ENCODE measurements at regions not wholly inside any gene's neighbourhood (a gene's known extent, or its start where the extent isn't known, plus 50 kb on each side); places are given as distances from the start of the nearest gene placed in this dataset.
"Not testable (repeated sequence)": the region's sequence is repeated elsewhere in the genome, so short reads cannot be mapped to it uniquely, and the experiment has no call there.

- DNase-seq, result not testable (repeated sequence)
Measured at GRCh38 chr1:243074224-243074623, 180.9 kb downstream of the CEP170 start.

DNA sequence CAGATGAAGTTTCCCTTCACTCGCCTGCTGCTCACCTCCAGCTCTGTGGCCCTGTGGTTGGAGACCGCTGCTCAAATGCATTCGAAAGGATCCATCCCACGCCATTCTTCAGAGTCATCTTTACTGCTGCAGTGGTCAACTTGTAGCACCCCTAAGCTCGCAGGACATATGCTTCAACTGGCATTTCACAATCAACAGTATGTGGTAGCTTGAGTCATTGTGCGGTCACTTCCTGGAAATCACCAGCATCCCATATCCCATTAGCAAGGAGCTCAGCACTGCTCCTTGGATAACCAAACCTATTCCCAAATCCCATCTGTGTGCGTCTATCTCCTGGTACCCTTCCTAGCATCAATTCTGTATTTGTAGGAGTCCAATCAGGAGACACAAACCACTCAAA lies 188.0 kb downstream of the CEP170 start:
- DNase-seq, result not testable (repeated sequence)

DNA sequence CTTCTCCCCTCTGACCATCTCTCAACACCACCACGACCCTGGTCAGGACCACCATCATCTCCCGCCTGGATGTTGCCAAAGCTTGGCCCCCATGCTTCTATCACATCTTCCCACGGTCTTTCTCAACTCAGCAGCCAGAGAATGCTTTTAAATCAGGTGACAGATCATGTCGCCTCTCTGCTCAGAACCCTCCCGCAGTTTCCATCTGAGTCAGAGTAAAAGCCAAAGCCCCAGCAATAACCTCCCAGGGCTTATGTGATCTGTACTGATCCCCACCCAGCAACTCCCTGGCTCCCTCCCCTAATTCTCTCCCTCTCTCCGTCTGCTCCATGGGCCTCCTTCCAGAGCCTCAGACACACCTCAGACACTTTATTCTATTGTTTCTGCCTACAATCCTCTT lies 193.1 kb downstream of the CEP170 start:
- DNase-seq, result not testable (repeated sequence)

GRCh38 chr1:243055510-243055909 lies 199.6 kb downstream of the CEP170 start:
- not testable (repeated sequence) for DNase-seq

GRCh38 chr1:243055091-243055490 lies 200.0 kb downstream of the CEP170 start:
- DNase-seq, result not testable (repeated sequence)

- not testable (repeated sequence) for DNase-seq
Measured at GRCh38 chr1:243054681-243055080, 200.4 kb downstream of the CEP170 start.

GRCh38 chr1:243053048-243053447 lies 202.0 kb downstream of the CEP170 start:
- DNase-seq, result not testable (repeated sequence)

DNA sequence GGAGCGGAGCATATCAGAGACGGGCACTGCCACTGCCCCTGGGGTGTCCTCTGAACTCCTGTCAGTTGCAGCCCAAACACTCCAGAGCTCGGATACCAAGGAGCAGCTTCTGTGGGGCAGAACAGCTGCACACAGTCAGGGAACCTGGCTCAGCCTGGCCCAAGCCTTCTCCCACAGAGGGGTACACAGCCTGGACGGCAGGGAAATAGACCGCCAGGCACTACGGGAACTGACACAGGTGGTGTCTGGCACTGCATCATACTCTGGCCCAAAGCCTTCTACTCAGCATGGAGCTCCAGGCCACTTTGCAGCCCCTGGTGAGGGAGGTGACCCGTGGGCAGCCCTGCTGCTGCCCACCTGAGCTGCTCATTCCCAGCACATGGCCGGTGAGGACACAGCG lies 204.5 kb downstream of the CEP170 start:
- DNase-seq, result not testable (repeated sequence)

DNA sequence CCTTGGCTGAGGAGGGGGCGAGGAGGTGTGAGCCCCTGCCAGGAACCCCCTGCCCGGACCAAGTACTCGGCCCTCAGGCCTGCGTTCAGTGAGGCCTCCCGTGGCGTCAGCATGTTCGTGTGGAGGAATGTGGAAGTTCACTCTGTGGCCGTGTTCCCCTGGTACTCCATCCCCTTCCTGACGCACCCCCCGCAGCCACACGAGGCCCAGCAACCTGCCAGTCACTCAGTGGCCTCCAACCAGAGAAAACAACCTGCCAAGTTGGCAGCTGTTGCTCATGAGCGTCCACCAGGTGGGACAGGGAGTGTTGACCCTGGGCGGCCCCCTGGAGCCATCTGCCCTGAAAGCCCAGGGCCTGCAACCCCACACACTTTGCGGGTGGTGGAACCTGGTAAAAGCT lies 205.4 kb downstream of the CEP170 start:
- not testable (repeated sequence) for DNase-seq

DNA sequence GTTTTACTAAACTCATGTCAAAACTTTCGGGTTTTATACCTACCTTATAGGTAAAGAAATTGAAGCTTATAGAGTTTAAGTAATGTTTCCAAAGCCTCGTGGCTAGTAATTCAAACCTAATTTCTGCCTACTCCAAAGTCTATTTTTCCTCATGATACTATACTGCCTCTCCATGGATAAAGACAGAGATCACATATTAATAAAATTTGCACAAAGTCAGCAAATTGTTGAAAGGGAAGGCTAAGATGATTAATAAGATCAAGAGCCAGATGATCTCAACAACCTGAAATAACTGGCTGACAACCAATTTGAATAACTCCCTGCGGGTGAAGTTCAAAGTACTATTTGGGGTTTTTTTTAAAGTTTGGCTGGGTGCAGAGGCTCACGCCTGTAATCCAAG lies 233.7 kb downstream of the CEP170 start:
- DNase-seq, result not testable (repeated sequence)

GRCh38 chr1:243019030-243019635 lies 235.9 kb downstream of the CEP170 start:
- DNase-seq, result peak; percentile 30 to 48

- DNase-seq, result not testable (repeated sequence)
Measured at GRCh38 chr1:243010719-243011118, 244.4 kb downstream of the CEP170 start.

DNA sequence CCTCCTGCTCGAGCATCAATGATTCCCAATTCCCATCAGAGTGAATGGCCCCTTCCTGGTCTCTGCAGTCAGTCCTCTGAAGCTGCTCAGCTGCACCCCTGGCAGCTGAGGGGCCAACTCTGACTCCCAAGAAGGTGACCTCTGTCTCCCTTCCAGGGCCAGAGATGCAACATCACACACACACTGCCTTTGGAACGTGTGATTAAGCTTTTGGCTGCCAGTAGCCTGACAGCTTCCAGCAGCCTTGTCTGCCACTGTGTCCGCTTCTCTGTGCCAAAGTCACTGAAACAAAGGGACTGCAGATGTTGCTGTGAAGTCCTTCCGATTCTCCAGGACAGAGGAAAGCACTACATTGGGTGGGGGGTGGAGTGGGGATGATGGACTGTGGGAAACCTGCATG lies 254.1 kb downstream of the CEP170 start:
- DNase-seq, result not testable (repeated sequence)

DNA sequence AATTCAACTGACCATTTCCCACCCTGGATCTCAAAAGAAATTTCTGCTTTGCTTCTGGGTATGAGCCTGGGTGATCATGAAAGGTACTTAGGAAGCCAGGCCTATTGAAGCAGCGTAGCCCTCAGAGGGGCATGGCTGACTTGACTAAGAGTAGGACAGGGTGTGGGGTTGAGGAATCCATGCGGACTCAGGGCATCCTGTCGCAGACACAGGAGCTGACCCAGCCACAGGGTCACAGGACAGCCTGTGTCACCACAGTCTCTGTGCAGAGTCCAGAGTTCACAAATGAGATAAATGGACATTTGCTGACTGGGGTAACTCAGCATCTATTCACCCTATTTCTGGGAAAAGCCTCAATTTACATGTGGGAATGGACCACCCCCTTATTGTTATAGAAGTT lies 262.3 kb downstream of the CEP170 start:
- DNase-seq, result not testable (repeated sequence)

- not testable (repeated sequence) for DNase-seq
Measured at GRCh38 chr1:242985096-242985495, 270.0 kb downstream of the CEP170 start.

DNA sequence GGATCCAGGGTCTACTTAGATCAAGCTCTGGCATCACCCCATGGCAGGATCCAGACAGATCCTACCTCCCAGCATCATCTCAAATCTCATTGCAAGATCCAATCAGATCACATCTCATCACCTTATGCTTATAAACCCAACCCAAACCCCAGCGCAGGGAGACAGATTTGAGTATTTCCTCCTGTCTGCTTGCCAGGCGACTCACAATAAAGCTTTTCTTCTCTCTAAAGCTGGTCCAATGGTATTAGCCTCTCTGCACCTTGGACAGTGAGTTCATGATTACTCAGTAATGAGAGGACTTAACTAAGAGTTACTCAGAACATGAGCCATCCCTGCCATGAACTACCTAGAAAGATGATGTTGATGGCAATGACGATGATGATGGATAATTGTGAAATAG lies 281.7 kb downstream of the CEP170 start:
- DNase-seq, result not testable (repeated sequence)

DNA sequence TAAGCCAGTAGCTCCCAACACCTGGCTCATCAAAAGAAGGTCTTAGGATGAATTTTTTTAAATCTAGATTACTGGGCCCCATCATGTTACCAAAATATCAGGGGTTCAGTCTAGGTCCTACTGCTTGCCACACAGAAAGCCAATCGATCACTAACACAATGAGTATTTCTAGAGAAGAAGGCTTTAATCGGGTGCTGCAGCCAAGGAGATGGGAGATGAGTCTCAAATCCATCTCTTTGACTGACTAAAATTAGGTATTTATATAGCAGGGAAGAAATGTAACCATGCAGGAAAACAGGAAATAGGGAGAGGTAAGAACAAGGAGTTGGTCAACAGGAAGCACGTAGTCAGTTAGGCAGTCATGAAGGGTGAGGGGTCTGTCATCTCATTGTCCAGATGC lies 288.2 kb downstream of the CEP170 start:
- no peak for DNase-seq

DNA sequence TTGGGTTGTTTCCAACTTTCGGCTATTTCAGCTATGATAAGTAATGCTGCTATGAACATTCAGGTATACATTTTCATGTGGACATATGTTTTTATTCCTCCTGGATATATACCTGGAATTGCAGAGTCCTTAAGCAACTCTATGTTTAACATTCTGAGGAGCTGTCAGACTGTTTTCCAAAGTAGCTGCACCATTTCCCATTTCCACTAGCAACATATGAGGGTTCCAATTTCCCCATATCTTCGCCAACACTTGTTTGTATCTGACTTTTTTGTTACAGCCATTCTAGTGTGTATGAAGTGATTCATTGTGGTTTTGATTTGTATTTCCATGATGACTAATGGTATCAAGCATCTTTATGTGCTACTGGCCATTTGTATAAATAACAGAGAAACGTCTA lies 295.7 kb downstream of the CEP170 start:
- not testable (repeated sequence) for DNase-seq

- not testable (repeated sequence) for DNase-seq
Measured at GRCh38 chr1:242954945-242955344, 300.1 kb downstream of the CEP170 start.

- no peak for DNase-seq
Measured at GRCh38 chr1:242946206-242946605, 308.9 kb downstream of the CEP170 start.

DNA sequence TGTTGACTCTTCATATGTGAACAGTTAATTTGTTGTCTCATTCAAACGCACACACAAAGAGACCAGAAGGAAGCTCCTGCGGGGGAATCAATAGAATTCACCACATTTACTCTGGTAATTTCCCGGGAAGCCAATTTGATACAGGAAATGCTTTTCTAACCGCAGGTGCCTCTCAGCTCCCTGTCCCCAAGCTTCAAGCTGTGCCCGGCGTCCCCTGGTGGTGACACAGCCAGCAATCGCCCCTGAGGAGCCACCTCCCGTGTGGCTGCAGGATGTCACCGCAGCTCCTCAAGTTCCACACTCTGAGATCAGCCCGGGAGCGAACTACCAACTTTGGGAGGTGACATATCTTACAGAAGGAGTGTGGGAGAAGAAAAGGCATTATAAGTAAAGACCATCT lies 318.4 kb downstream of the CEP170 start:
- peak in 1 of 2 donors; percentile 4 for DNase-seq

DNA sequence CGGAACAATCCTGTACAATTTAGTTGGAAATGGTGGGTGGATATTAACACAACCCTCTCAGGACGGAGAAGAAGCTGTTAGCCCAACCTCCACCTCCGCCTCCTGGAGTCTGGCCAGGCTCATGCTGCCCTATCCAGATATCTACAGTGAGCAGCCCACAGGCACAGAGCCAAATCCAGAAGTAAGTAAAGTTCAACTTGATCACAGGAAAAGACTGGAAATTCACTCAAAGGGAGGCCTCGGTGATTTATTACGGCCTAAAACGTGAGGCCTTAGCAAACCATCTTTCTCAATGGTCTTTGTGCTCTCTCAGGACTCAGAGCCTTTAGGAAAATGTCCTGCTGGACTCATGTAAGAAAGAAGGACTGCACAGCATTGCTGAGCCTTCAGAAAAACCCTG lies 330.4 kb downstream of the CEP170 start:
- DNase-seq, result not testable (repeated sequence)

GRCh38 chr1:242923603-242924002 lies 331.5 kb downstream of the CEP170 start:
- not testable (repeated sequence) for DNase-seq

DNA sequence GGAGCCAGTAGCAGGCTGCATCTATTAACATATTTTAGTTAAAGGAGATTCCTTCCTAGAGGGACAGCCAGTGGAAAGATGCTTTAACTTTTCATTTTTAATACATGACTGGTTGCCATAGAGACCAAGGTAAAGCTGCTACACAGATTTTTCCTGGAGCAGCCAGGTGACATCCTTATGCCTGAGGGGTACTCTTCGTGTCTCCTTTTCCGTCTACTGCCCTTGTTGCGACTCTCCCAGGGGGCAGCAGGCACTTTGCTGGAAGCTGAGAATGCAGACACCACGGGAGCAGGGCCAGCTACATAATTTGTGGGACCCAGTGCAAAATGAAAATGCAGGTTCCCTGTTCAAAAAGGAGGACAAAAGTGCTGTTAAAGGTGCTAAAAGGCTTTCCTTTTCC lies 340.4 kb downstream of the CEP170 start:
- not testable (repeated sequence) for DNase-seq

GRCh38 chr1:242912855-242913254 lies 342.2 kb downstream of the CEP170 start:
- not testable (repeated sequence) for DNase-seq

Data from stimulated activated CD4-positive, alpha-beta T cell treated with anti-CD3 and anti-CD28 coated beads, Interleukin-2, amount 100 ng/mL, for 24 hours (primary cell).